Skeletal muscle satellite cell (primary cell): ENCODE measurements at regions not wholly inside any gene's neighbourhood (a gene's known extent, or its start where the extent isn't known, plus 50 kb on each side); places are given as distances from the start of the nearest gene placed in this dataset.
"Not testable (repeated sequence)": the region's sequence is repeated elsewhere in the genome, so short reads cannot be mapped to it uniquely, and the experiment has no call there.

Experiments used
- H3K27me3 ChIP-seq: 2 replicates; pipeline ENCODE4 v1.7.0; 2013; ENCODE audit warnings: low read length; ENCODE audit not compliant: control insufficient read depth, insufficient read depth
- H3K36me3 ChIP-seq: 2 replicates; pipeline ENCODE4 v1.7.0; 2013; ENCODE audit warnings: mild to moderate bottlenecking, control low read depth, low read length; ENCODE audit not compliant: insufficient read depth
- H3K4me1 ChIP-seq: 2 replicates; pipeline ENCODE4 v1.7.0; 2013; ENCODE audit warnings: low read length; ENCODE audit not compliant: control insufficient read depth, insufficient read depth
- H3K4me2 ChIP-seq: 2 replicates; pipeline ENCODE4 v1.7.0; 2013; ENCODE audit warnings: mild to moderate bottlenecking, low read length
- H3K4me3 ChIP-seq: 2 replicates; pipeline ENCODE4 v1.7.0; 2013; ENCODE audit warnings: low read length
- H3K9ac ChIP-seq: 2 replicates; pipeline ENCODE4 v1.7.0; 2013; ENCODE audit warnings: mild to moderate bottlenecking, low read depth, low read length, moderate library complexity
- H3K9me3 ChIP-seq: replicated peaks from 2 replicates; pipeline ENCODE4 v1.7.0; 2013; ENCODE audit warnings: mild to moderate bottlenecking, control low read depth, low read length

- H3K4me3 ChIP-seq: no peak overlapping the region
- H3K36me3 ChIP-seq: no peaks in the 10 kb centered on the region
- no peak overlapping the region for H3K4me2 ChIP-seq
- no peaks in the 10 kb centered on the region for H3K9me3 ChIP-seq
- no peak overlapping the region for H3K9ac ChIP-seq
- peaks cover 22% of the 10 kb centered on the region for H3K4me1 ChIP-seq
- H3K27me3 ChIP-seq: no peaks in the 10 kb centered on the region
These were observed 204.8 kb downstream of the C9orf50 start for GRCh38 chr9:129415942-129416651.

DNA sequence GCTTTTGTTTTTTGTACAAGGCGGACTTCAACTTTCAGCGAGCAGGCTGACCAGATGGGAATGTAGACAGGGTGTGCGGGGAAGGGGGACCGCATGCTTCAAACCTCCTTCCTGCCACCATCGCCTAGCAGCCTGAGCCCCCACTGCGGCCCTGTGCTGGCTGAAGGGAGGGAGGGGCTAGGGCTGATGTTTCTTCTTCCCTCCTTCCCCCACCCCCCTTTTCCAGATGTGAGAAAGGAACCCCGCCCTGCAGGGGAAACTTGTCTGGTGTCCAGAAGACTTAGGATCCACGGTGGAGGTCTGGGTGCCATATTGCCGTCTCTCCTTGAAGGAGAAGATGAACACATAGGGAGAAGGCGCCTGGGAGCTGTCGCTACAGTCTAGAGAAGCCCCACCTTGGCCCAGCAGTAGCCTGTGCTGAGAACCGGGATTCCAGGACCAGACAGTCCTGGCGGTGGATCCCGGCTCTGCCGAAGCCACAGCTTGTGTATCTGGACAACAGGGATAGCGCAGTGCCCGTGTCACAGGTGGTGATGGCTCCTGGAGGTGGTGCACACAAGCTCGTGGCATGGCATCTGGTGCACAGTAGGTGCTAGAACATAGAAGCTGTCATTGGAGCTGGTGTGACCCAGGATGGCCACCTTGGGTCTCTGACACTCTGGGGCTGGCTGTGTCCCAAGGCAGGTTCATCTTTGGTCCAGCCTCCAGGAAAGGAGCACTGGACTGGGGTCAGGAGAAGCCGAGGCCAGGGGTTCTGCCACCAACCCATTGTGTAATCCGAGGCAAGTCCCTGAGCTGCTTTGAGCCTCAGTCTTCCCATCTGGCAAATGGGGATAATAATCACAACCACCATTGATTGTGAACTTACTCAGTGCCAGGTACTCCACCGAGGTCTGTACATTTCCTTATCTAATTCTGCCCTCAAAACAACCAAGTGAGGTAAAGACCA is 205.6 kb downstream of the C9orf50 start:
- Histone ChIP-seq H3K9me3 (no peaks in the 10 kb centered on the region), H3K4me3 (no peak overlapping the region), H3K27me3 (no peaks in the 10 kb centered on the region), H3K9ac (peak overlapping the region; percentile 97), H3K4me2 (no peak overlapping the region), H3K4me1 (peaks cover 22% of the 10 kb centered on the region), H3K36me3 (no peaks in the 10 kb centered on the region)

GRCh38 chr9:129414377-129414992 is 206.4 kb downstream of the C9orf50 start:
- Histone ChIP-seq H3K9ac (peak overlapping the region; percentile 97), H3K4me3 (peak overlapping the region; percentile 69), H3K4me1 (peaks cover 22% of the 10 kb centered on the region), H3K36me3 (no peaks in the 10 kb centered on the region), H3K9me3 (no peaks in the 10 kb centered on the region), H3K4me2 (peak overlapping the region; percentile 85), H3K27me3 (no peaks in the 10 kb centered on the region)

DNA sequence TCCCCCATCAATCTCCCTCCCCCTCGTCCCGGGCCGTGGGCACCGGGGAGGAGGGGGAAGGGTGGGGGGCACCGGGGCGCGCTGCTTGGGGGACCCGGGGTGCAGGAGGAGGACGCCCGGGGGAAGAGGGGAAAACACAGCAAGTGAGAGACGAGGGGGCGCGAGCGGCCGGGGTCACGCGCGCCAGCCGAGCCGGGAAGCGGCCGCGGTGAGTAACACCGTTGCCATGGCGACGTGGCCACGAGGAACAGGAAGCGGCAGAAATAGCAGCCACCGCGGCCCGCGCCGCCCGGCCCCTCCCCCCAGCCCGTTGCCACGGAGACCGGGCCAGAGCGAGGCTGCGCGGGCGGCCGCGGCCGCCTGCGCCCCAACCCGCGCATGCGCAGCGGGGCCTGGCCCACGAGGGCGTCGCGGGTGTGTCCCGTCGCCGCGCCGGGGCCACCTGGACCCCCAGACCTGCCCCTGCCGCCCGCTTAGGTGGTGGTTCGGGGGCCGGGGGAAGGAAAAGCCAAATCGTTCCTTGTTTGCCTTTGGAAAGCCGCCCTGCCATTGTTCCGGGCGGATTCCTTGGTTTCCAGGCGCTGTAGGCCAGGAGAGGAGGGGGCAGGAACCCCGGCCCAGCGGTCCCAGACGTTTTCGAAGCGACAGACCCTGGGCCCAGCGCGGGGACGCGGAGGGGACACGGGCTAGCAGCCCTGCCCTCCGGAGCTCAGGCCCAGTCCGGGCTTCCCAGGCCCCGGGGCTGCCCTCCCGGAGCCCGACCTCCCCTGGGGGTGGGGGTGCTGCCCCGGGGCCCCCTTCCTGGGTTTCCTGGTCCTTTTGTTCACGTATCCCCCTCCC is 207.1 kb downstream of the C9orf50 start:
- Histone ChIP-seq H3K4me1 (peaks cover 22% of the 10 kb centered on the region), H3K9me3 (no peaks in the 10 kb centered on the region), H3K4me2 (peak overlapping the region; percentile 85), H3K36me3 (no peaks in the 10 kb centered on the region), H3K4me3 (peak overlapping the region; percentile 69), H3K27me3 (no peaks in the 10 kb centered on the region), H3K9ac (peak overlapping the region; percentile 97)

- Histone ChIP-seq H3K4me3 (peak overlapping the region; percentile 52), H3K9ac (peak overlapping the region; percentile 97), H3K27me3 (no peaks in the 10 kb centered on the region), H3K4me1 (peaks cover 22% of the 10 kb centered on the region), H3K4me2 (peak overlapping the region; percentile 66), H3K9me3 (no peaks in the 10 kb centered on the region), H3K36me3 (no peaks in the 10 kb centered on the region)
These were observed 207.9 kb downstream of the C9orf50 start for GRCh38 chr9:129412814-129413536.

GRCh38 chr9:129412176-129412813 is 208.6 kb downstream of the C9orf50 start:
- not testable (repeated sequence) for H3K36me3 ChIP-seq, H3K9me3 ChIP-seq, H3K27me3 ChIP-seq
- H3K4me3 ChIP-seq: peak overlapping the region; percentile 21
- H3K9ac ChIP-seq: peak overlapping the region; percentile 97
- peaks cover 22% of the 10 kb centered on the region for H3K4me1 ChIP-seq
- peak overlapping the region; percentile 66 for H3K4me2 ChIP-seq

DNA sequence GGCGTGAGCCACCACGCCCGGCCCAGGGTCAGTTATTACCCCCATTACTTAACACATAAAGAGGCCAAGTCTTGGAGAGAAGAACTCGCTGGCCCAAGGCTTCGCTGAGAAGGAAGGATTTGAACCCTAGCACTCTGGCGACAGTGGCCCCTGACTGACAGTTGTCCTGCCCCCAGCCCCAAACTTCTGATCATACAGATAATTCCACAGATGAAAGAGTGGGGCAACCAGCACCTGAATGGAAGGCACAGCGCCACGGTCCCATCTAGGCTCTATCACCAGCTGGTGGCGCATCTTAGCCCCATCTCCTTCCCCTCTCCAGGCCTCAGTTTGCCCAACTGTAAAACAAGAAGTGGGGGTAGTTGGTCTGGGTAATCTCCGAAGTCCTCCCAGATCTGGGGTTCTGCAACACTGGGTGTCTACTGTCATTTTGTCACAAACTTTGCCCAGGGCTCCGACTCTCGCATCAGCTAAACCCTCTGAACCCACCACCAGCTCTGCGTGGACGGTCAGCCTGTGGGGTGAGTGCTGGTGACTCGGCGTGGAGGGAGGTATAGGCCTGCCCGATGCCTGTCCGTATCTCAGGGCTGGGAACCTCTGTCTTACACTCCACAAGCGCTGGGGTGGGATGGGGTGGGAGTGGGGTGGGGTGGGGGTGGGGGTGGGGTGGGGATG is 209.3 kb downstream of the C9orf50 start:
- Histone ChIP-seq H3K4me1 (peaks cover 22% of the 10 kb centered on the region), H3K36me3 (no peaks in the 10 kb centered on the region), H3K27me3 (no peaks in the 10 kb centered on the region), H3K9me3 (no peaks in the 10 kb centered on the region), H3K4me2 (no peak overlapping the region), H3K9ac (no peak overlapping the region), H3K4me3 (no peak overlapping the region)

DNA sequence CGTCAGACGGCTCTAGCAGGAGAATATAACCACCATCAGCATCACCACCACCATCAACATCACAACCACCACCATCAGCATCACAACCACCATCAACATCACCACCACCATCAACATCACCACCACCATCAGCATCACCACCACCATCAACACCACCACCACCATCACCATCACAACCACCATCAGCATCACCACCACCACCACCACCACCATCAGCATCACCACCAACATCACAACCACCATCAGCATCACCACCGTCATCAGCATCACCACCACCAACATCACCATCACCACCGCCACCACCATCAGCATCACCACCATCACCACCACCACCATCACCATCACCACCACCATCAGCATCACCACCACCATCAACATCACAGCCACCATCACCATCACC is 210.7 kb downstream of the C9orf50 start:
- H3K9me3 ChIP-seq: no peaks in the 10 kb centered on the region
- H3K4me2 ChIP-seq: no peak overlapping the region
- peaks cover 22% of the 10 kb centered on the region for H3K4me1 ChIP-seq
- H3K36me3 ChIP-seq: no peaks in the 10 kb centered on the region
- no peaks in the 10 kb centered on the region for H3K27me3 ChIP-seq
- H3K4me3 ChIP-seq: no peak overlapping the region
- no peak overlapping the region for H3K9ac ChIP-seq

- Histone ChIP-seq H3K36me3 (no peaks in the 10 kb centered on the region), H3K4me1 (peaks cover 9% of the 10 kb centered on the region), H3K27me3 (peaks cover 6% of the 10 kb centered on the region), H3K9ac (no peak overlapping the region), H3K4me3 (no peak overlapping the region), H3K9me3 (no peaks in the 10 kb centered on the region), H3K4me2 (no peak overlapping the region)
These were observed 212.2 kb downstream of the C9orf50 start for GRCh38 chr9:129408535-129409215.
